MM.1S (cell line): ENCODE measurements at regions not wholly inside any gene's neighbourhood (a gene's known extent, or its start where the extent isn't known, plus 50 kb on each side); places are given as distances from the start of the nearest gene placed in this dataset.

Experiments
- DNase-seq: peaks from one replicate; pipeline ENCODE4 v3.0.0-alpha.2; 2015
- H2AFZ ChIP-seq: fragments of 300-600 bp; sonication (generic); 2 replicates; pipeline ENCODE4 v1.6.0; 2016; ENCODE audit warnings: antibody characterized with exemption, low read length
- H3F3A ChIP-seq: fragments of 300-600 bp; sonication (generic); 2 replicates; pipeline ENCODE4 v1.6.1; 2016; ENCODE audit warnings: mild to moderate bottlenecking, antibody characterized with exemption, low read length, moderate library complexity, mixed read lengths; ENCODE audit not compliant: insufficient read depth
- H3K27ac ChIP-seq: fragments of 300-600 bp; sonication (generic); 2 replicates; pipeline ENCODE4 v1.5.1; 2016; ENCODE audit warnings: mild to moderate bottlenecking, low read length
- H3K27me3 ChIP-seq: fragments of 300-600 bp; sonication (generic); replicated peaks from 2 replicates; pipeline ENCODE4 v1.6.0; 2016; ENCODE audit warnings: low read length; ENCODE audit not compliant: insufficient read depth
- H3K36me3 ChIP-seq: fragments of 300-600 bp; sonication (generic); replicated peaks from 2 replicates; pipeline ENCODE4 v1.6.1; 2016; ENCODE audit warnings: mild to moderate bottlenecking, low read length, mixed read lengths; ENCODE audit not compliant: insufficient read depth
- H3K4me1 ChIP-seq: fragments of 300-600 bp; sonication (generic); 2 replicates; pipeline ENCODE4 v1.6.1; 2016; ENCODE audit warnings: low read length, mixed read lengths
- H3K4me2 ChIP-seq: fragments of 300-600 bp; sonication (generic); 2 replicates; pipeline ENCODE4 v1.6.0; 2016; ENCODE audit warnings: low read depth, low read length
- H3K4me3 ChIP-seq: fragments of 300-600 bp; sonication (generic); 2 replicates; pipeline ENCODE4 v1.5.1; 2016; ENCODE audit warnings: low read length, mixed read lengths
- H3K79me2 ChIP-seq: fragments of 300-600 bp; sonication (generic); 2 replicates; pipeline ENCODE4 v1.6.1; 2016; ENCODE audit warnings: mixed run types, low read length, mixed read lengths
- H3K9ac ChIP-seq: fragments of 300-600 bp; sonication (generic); 2 replicates; pipeline ENCODE4 v1.6.1; 2016; ENCODE audit warnings: low read length, mixed read lengths
- H3K9me2 ChIP-seq: fragments of 300-600 bp; sonication (generic); replicated peaks from 2 replicates; pipeline ENCODE4 v1.6.1; 2016; ENCODE audit warnings: mild to moderate bottlenecking, low read length, mixed read lengths; ENCODE audit not compliant: insufficient read depth
- H3K9me3 ChIP-seq: fragments of 300-600 bp; sonication (generic); replicated peaks from 2 replicates; pipeline ENCODE4 v1.6.1; 2016; ENCODE audit warnings: mild to moderate bottlenecking, low read length, mixed read lengths; ENCODE audit not compliant: insufficient read depth
- H4K20me1 ChIP-seq: fragments of 300-600 bp; sonication (generic); 2 replicates; pipeline ENCODE4 v1.6.1; 2016; ENCODE audit warnings: mild to moderate bottlenecking, low read length, moderate library complexity, mixed read lengths; ENCODE audit not compliant: insufficient read depth
- CTCF ChIP-seq: fragments of 300-600 bp; sonication (generic); IDR thresholded peaks from 2 replicates; pipeline ENCODE4 v1.5.1; 2016; ENCODE audit warnings: antibody characterized with exemption, low read length, mixed read lengths
- EZH2 ChIP-seq: fragments of 300-600 bp; sonication (generic); optimal IDR thresholded peaks from 2 replicates; pipeline ENCODE3; 2017; ENCODE audit warnings: low read depth, mild to moderate bottlenecking, antibody characterized with exemption, low read length, mixed read lengths
- EZH2phosphoT487 ChIP-seq: fragments of 300-600 bp; sonication (generic); IDR thresholded peaks from 2 replicates; pipeline ENCODE4 v1.6.1; 2018; ENCODE audit warnings: antibody characterized with exemption, low read length

- H3K27me3 ChIP-seq = 0 out of 2 replicates have a peak, but pooled peaks cover 8% of the 10 kb centered on the region
- H3K4me1 ChIP-seq = no peaks in the 10 kb centered on the region
- no peaks in the 10 kb centered on the region for H3K9me3 ChIP-seq
- no peak overlapping the region for H3K9ac ChIP-seq
- H3K36me3 ChIP-seq = no peaks in the 10 kb centered on the region
- no peak overlapping the region for H3K4me3 ChIP-seq
- no peak overlapping the region for H3K4me2 ChIP-seq
- H3K27ac ChIP-seq = no peak overlapping the region
- H4K20me1 ChIP-seq = no peaks in the 10 kb centered on the region
- no peaks in the 10 kb centered on the region for H3K79me2 ChIP-seq
- TF ChIP-seq EZH2phosphoT487 = no peak
- TF ChIP-seq CTCF = no peak
- no peak for TF ChIP-seq EZH2
- no peak overlapping the region for H2AFZ ChIP-seq
- H3K9me2 ChIP-seq = no peaks in the 10 kb centered on the region
- H3F3A ChIP-seq = no peaks in the 10 kb centered on the region
- no peak for DNase-seq
Measured at GRCh38 chr7:156475666-156476065, 164.9 kb upstream of the RNF32 start.

DNA sequence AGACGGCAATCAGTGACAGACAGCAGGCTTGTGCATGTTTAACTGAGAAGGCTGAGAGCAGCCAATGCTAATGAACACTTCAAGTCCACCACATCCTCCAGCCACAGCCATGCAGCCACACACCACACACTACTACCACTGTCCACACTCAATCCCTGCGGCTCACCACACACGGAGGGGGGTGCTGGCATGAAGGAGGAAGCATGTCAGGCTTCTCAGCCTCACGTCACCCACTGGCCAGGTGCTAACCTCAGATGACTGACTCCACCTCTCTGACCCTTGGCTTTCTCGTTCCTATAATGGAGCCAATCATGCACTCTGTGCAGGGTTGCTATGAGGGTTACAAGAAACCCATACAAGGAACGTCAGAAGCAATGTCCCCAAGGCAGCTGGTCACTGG, 165.4 kb upstream of the RNF32 start:
- H3F3A ChIP-seq = no peaks in the 10 kb centered on the region
- H3K9ac ChIP-seq = no peak overlapping the region
- H3K9me2 ChIP-seq = no peaks in the 10 kb centered on the region
- H3K4me2 ChIP-seq = no peak overlapping the region
- H3K9me3 ChIP-seq = no peaks in the 10 kb centered on the region
- no peaks in the 10 kb centered on the region for H3K4me1 ChIP-seq
- no peaks in the 10 kb centered on the region for H3K79me2 ChIP-seq
- no peak overlapping the region for H3K27ac ChIP-seq
- H4K20me1 ChIP-seq = no peaks in the 10 kb centered on the region
- no peak for TF ChIP-seq CTCF
- TF ChIP-seq EZH2 = no peak
- no peak for TF ChIP-seq EZH2phosphoT487
- H3K36me3 ChIP-seq = no peaks in the 10 kb centered on the region
- H3K27me3 ChIP-seq = 0 out of 2 replicates have a peak, but pooled peaks cover 8% of the 10 kb centered on the region
- DNase-seq = no peak
- no peak overlapping the region for H3K4me3 ChIP-seq
- no peak overlapping the region for H2AFZ ChIP-seq

- Histone ChIP-seq H3K4me1 (no peaks in the 10 kb centered on the region), H3K4me3 (no peak overlapping the region), H3K4me2 (no peak overlapping the region), H4K20me1 (no peaks in the 10 kb centered on the region), H3K36me3 (no peaks in the 10 kb centered on the region), H3K27me3 (0 out of 2 replicates have a peak, but pooled peaks cover 8% of the 10 kb centered on the region), H3F3A (no peaks in the 10 kb centered on the region), H2AFZ (no peak overlapping the region), H3K9me2 (no peaks in the 10 kb centered on the region), H3K9me3 (no peaks in the 10 kb centered on the region), H3K27ac (no peak overlapping the region), H3K9ac (no peak overlapping the region), H3K79me2 (no peaks in the 10 kb centered on the region)
- TF ChIP-seq CTCF (no peak), EZH2 (no peak), EZH2phosphoT487 (no peak)
- no peak for DNase-seq
Measured at GRCh38 chr7:156474241-156474743, 166.3 kb upstream of the RNF32 start.
